ENCODE measurements at regions not wholly inside any gene's neighbourhood (a gene's known extent, or its start where the extent isn't known, plus 50 kb on each side); places are given as distances from the start of the nearest gene placed in this dataset.

DNA sequence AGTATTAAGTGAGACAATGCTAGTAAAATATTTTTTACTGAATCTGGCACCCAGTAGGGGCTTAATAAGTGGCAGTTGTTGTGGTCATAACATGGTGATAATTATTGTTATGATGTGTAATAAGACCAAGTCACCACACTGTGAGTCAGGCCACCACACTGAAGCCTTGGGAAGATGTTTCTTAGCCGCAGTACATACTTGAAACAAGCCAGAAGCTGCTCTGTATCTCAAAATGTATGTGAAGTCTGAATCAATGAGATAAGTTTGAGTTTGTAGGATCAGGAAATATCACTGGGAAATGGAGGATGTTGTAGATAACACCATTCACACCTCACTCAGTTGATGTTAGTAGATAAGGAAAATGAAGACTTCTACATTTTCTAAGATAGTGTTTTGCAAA is 51.3 kb upstream of the PTPN3 start:
- DNase-seq = no peak
- H3K27ac Mint-ChIP-seq = no peak overlapping the region
- H3K4me1 Mint-ChIP-seq = no peaks in the 10 kb centered on the region
- H3K27me3 Mint-ChIP-seq = no peaks in the 10 kb centered on the region
- CTCF ChIA-PET = no interaction called here
- no peaks in the 10 kb centered on the region for H3K36me3 Mint-ChIP-seq
- peaks cover 3% of the 10 kb centered on the region for H3K9me3 Mint-ChIP-seq
- H3K4me3 Mint-ChIP-seq = no peak overlapping the region

DNA sequence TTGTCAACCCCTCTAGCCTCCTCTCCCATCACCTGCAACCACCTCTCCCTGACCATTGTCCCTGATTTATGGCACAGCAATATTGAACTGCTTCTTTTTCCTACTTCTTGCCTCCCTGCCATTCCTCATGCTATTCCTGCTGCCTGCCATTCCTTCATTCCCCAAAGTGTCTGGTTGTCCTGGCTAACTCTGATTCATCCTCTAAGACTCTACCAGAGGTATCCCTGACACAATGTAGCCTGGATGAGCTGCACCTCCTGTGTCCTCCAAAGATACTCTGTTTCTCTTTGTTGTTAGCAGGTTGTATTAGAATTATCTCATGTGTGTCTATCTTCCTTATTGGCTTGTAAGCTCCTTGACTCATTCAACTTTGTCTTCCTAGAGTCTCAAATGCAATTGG is 53.5 kb upstream of the PTPN3 start:
- CTCF ChIA-PET = no interaction called here
- H3K27ac Mint-ChIP-seq = no peak overlapping the region
- no peaks in the 10 kb centered on the region for H3K4me1 Mint-ChIP-seq
- no peak overlapping the region for H3K4me3 Mint-ChIP-seq
- H3K27me3 Mint-ChIP-seq = no peaks in the 10 kb centered on the region
- H3K36me3 Mint-ChIP-seq = no peaks in the 10 kb centered on the region
- peaks cover 3% of the 10 kb centered on the region for H3K9me3 Mint-ChIP-seq
- DNase-seq = no peak

DNA sequence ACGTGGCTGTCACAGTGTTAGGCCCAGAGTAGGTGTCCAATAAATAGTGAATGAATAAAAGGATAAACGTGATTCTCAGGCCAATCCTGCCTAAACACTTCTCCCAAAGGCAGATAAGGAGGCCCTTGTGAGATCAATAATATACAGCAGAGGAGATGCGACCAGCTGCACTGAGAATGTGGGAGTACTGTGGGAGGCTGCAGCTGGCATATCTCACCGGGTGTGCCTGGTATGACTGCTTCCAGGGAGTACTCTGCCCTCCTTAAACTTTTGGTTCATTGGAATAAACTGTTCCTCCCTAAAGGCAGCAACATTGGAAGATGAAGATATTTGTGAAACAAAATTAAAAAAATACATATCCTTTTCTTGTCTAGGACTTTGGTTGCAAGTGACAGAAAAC is 57.1 kb upstream of the PTPN3 start:
- CTCF ChIA-PET = interaction anchor here (0.5 kb wide), 1 partner anchor 998 kb away, joined by 3 read pairs; no protein-coding TSS in a partner anchor
- peaks cover under 1% of the 10 kb centered on the region for H3K27me3 Mint-ChIP-seq
- H3K4me1 Mint-ChIP-seq = no peaks in the 10 kb centered on the region
- no peak overlapping the region for H3K4me3 Mint-ChIP-seq
- no peak for DNase-seq
- no peak overlapping the region for H3K27ac Mint-ChIP-seq
- no peaks in the 10 kb centered on the region for H3K36me3 Mint-ChIP-seq
- H3K9me3 Mint-ChIP-seq = no peaks in the 10 kb centered on the region

DNA sequence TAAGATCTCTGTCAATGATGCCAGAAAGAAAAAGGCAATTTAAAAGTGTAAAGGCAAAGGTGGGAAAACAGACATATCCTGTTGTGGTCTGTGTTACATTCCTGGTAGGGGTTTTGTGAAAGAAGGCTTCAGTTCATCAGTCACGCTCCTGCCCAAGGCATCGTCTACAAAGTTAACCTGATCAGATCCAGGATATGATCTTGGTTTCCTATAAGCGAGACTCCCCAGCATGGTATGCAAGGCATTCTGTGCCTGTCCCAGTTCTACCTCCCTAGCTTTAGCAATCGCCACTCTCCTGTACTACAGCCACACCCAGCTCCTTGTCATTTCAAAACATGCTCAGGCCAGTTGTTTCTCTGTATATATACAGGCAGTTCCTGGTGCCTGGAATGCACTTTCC is 58.0 kb upstream of the PTPN3 start:
- Mint-ChIP-seq H3K36me3 (no peaks in the 10 kb centered on the region), H3K4me1 (no peaks in the 10 kb centered on the region), H3K27ac (no peak overlapping the region), H3K4me3 (no peak overlapping the region), H3K27me3 (peaks cover 6% of the 10 kb centered on the region), H3K9me3 (no peaks in the 10 kb centered on the region)
- DNase-seq = no peak
- CTCF ChIA-PET = no interaction called here

DNA sequence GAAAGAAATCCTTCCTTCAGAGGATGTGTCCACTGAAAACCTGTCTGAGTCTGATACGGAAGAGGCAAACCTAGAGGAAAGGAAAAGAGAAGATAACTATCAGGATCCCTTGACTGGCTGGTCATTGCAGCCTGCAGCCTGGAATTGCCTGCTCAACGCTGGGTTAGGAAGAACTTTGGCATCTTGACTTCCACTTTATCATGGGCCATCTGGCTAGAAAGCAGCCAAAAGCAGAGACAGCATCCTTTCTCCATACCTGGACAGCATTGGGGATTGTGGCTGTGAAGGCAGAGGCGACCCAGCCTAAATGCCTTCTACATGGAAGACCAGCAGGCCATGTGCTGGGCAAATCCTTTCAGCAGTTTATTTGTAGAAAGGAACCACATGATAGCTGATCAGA is 58.7 kb upstream of the PTPN3 start:
- no peaks in the 10 kb centered on the region for H3K4me1 Mint-ChIP-seq
- no peak overlapping the region for H3K4me3 Mint-ChIP-seq
- no peaks in the 10 kb centered on the region for H3K9me3 Mint-ChIP-seq
- no peak for DNase-seq
- H3K27me3 Mint-ChIP-seq = peaks cover 9% of the 10 kb centered on the region
- H3K27ac Mint-ChIP-seq = no peak overlapping the region
- CTCF ChIA-PET = interaction anchor here (1.2 kb wide), 1 partner anchor 18 kb away, joined by 3 read pairs; no protein-coding TSS in a partner anchor
- H3K36me3 Mint-ChIP-seq = no peaks in the 10 kb centered on the region

DNA sequence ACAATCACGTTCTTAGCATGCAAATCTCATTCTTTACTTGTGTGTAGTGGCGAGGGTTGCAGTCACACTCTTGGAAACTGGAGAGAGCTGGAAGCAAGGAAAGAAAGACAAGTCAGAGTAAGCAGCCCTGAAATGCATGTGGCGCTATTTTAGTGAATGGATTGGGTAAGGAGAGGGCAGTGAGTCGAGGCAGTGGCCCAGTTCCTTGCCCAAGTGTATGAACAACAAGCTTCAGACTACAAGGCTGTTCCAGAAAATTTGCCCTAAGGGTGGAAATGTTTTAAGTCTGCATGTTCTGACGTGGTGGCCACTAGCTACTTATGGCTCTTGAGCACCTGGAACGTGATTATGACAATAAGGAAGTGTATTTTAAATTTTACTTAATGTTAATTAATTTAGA is 59.4 kb upstream of the PTPN3 start:
- Mint-ChIP-seq H3K4me1 (no peaks in the 10 kb centered on the region), H3K27me3 (peaks cover 15% of the 10 kb centered on the region), H3K27ac (no peak overlapping the region), H3K4me3 (no peak overlapping the region), H3K9me3 (no peaks in the 10 kb centered on the region), H3K36me3 (no peaks in the 10 kb centered on the region)
- DNase-seq = no peak
- CTCF ChIA-PET = interaction anchor here (1.2 kb wide), 1 partner anchor 17 kb away, joined by 3 read pairs; no protein-coding TSS in a partner anchor

DNA sequence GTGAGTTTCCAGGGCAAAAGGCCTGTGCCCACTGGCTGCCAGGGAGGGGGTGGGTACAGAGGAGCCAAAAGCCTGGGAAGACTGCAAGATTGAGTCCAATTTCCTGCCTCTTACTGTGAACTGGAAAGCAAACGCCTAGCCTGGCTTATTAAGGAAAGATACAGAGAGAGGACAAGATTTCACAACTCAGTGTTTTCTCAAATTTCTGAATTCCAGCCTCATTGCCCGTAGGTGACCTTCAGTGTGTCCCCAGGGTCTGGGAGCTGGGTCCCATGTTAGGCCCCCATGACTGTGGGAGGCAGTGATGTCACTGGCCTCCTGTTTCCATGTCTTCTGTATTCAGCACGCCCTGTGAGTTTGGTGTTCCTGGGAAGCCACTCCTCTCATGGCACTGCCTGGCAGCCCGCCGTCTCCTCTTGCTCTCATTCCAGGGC is 60.6 kb upstream of the PTPN3 start:
- Mint-ChIP-seq H3K36me3 (no peaks in the 10 kb centered on the region), H3K4me1 (no peaks in the 10 kb centered on the region), H3K27me3 (peaks cover 15% of the 10 kb centered on the region), H3K4me3 (no peak overlapping the region), H3K27ac (no peak overlapping the region), H3K9me3 (no peaks in the 10 kb centered on the region)
- DNase-seq = no peak
- CTCF ChIA-PET = no interaction called here

DNA sequence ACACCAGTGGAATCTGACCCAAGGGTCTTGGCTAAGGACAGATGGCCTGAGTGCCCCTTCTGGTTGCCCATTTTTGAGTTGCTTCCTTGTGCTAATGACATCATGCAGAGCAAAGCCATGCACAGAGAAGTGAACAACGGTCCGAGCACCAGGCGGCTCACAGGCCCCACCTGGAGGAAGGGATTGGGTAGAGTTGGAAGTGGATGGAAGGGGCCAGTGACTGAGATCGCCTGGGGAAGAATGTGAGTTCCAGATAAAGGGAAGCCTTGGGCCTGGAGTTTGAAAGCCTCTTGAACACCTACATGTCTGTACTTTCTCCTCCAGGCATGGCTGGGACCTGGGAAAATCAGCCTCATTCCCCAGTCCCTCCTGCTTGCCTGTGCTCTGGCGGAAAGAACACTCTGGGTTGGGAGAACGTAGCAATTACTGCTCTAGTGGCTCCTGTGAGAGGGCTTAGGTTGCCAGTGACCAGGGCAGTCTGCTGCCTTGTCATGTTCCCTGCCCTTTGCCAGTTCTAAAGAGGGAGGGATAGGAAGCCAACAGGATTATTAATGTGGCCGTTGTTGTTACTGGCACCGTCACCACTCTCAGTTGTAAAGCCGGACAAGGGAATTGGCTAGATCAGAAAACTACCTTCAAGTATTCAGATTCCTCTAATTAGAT is 62.5 kb upstream of the PTPN3 start:
- DNase-seq = no peak
- Mint-ChIP-seq H3K27me3 (peaks cover 19% of the 10 kb centered on the region), H3K36me3 (no peaks in the 10 kb centered on the region), H3K27ac (no peak overlapping the region), H3K9me3 (no peaks in the 10 kb centered on the region), H3K4me1 (no peaks in the 10 kb centered on the region), H3K4me3 (no peak overlapping the region)
- CTCF ChIA-PET = no interaction called here

DNA sequence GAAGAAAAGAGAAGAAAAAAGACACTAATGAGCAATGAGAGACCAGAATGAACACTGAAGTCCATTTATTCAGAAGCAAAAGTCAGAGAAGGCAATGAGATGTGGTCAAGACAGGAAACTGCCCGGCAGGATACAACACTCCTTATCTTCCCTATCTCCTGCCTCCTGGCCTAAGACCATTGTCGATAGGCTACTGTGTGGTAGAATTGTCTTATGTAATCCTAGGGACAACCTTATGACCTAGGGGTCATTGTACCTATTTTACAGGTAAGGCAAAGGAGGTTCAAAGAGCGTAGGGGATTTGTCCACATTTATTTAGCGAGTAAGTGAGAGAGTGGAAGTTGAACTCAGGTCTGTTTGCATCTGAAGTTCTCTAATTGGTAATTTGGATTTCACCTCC is 63.0 kb upstream of the PTPN3 start:
- Mint-ChIP-seq H3K4me1 (no peaks in the 10 kb centered on the region), H3K4me3 (no peak overlapping the region), H3K27ac (no peak overlapping the region), H3K27me3 (peaks cover 19% of the 10 kb centered on the region), H3K9me3 (no peaks in the 10 kb centered on the region), H3K36me3 (no peaks in the 10 kb centered on the region)
- CTCF ChIA-PET = no interaction called here
- no peak for DNase-seq

DNA sequence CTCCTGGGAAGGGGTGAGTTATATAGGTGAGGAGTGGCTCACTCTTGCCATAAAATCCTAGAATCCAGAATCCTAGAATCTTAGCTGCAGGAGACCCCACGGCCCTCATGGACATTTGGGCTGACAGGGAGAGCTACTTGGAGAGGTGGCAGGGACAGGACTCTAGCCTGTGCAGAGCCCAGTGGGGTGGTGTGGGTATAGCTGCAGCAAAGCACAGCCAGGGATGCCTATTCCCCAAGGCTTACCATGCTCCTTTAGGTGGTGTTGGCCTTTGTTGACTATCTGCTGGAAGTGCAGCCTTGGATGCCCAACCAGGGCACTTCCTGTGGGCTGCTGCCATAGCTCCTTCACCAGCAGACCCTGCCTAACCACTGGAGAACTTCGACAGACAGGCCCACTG is 70.0 kb upstream of the PTPN3 start:
- Mint-ChIP-seq H3K27ac (no peak overlapping the region), H3K4me1 (no peaks in the 10 kb centered on the region), H3K36me3 (no peaks in the 10 kb centered on the region), H3K27me3 (peaks cover 15% of the 10 kb centered on the region), H3K9me3 (no peaks in the 10 kb centered on the region), H3K4me3 (no peak overlapping the region)
- CTCF ChIA-PET = no interaction called here
- DNase-seq = no peak

DNA sequence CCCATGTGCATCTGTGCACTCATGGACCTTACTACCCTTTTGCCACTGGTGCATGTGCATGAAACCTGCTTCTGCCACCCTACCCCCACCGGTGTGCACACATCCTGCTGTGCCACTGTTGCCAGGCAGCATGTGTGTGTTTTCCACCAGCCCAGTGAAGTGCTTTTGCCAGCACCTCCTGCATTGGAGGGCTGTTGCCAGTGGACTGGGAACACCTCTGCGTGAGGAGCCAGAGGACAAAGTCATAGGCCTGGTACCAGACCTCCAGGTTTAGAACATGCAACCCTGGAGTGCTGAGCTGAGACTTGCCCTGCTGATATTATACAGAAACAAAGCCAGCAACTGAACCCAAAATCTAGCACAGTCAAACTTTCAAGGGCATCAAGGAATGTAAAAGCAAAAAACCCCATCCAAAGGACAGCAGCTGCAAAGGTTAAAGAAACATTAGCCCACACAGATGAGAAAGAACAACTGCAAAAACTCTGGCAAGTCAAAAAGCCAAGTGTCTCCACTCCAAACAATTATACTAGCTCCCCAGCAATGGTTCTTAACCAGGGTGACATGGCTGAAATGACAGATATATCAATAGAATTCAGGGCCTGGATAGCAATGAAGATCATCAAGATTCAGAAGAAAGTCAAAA is 70.6 kb upstream of the PTPN3 start:
- Mint-ChIP-seq H3K27ac (no peak overlapping the region), H3K9me3 (no peaks in the 10 kb centered on the region), H3K4me3 (no peak overlapping the region), H3K36me3 (no peaks in the 10 kb centered on the region), H3K27me3 (peaks cover 15% of the 10 kb centered on the region), H3K4me1 (no peaks in the 10 kb centered on the region)
- no peak for DNase-seq
- CTCF ChIA-PET = no interaction called here

DNA sequence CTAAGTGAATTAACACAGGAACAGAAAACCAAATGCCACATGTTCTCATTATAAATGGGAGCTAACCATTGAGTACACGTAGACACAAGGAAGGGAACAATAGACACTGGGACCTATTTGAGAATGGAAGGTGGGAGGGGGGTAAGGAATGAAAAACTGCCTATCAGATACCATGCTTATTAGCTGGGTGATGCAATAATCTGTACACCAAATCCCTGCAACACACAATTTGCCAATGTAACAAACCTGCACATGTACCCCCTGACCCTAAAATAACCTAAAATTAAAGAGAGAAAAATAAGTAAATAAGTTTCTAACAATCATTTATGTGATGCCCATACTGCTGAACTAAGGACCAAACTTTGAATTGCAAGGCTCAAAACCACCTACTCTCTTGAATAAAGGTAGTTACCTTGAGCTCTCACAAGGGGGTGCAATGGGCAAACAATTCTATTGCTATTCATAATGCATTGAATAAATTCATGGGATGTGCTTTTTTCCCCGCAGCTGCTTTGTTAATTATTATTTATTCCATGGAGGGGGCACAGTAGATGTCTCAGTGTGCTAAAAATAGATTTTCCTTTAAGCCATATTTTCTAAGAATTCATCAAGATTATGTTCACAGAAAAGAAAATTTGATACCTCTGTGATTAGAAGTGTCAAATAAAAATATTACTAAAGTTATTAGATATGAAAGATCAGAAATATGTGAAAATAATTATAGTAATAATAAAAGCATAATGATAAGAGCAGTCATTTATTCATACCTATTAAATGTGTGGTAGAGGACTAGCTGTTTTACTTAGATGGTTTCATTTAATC is 76.2 kb upstream of the PTPN3 start:
- H3K27me3 Mint-ChIP-seq = peaks cover 4% of the 10 kb centered on the region
- H3K4me3 Mint-ChIP-seq = no peak overlapping the region
- no peaks in the 10 kb centered on the region for H3K4me1 Mint-ChIP-seq
- no peak overlapping the region for H3K27ac Mint-ChIP-seq
- no peaks in the 10 kb centered on the region for H3K36me3 Mint-ChIP-seq
- CTCF ChIA-PET = interaction anchor here (0.6 to 3.5 kb wide), 14 partner anchors 11 to 1050 kb away, joined by 3 to 30 read pairs (median 4); no protein-coding TSS in a partner anchor
- H3K9me3 Mint-ChIP-seq = no peaks in the 10 kb centered on the region
- DNase-seq = peak; percentile 34

DNA sequence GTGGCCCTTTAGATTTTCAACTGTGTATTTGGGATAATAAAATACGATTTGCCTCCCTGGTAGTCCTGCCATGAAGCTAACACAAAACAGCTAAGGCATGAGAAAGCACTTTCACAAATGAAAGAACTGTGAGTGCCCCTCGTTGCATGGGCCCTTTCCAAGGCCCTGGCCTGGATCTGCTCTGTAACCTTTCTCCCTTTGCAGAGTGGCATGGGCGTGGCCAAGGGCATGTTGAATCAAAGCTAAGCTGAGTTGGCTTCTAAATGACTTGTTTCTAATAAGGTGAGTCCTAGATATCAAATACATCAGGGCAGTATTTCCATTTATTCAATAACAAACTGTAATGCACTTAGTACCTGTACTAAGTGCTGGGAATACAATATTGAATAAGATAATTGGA is 78.7 kb upstream of the PTPN3 start:
- DNase-seq = no peak
- no peaks in the 10 kb centered on the region for H3K36me3 Mint-ChIP-seq
- H3K4me1 Mint-ChIP-seq = no peaks in the 10 kb centered on the region
- H3K27me3 Mint-ChIP-seq = peaks cover 4% of the 10 kb centered on the region
- H3K4me3 Mint-ChIP-seq = no peak overlapping the region
- H3K27ac Mint-ChIP-seq = no peak overlapping the region
- H3K9me3 Mint-ChIP-seq = no peaks in the 10 kb centered on the region
- CTCF ChIA-PET = interaction anchor here (0.6 kb wide), 1 partner anchor 244 kb away, joined by 3 read pairs; no protein-coding TSS in a partner anchor

DNA sequence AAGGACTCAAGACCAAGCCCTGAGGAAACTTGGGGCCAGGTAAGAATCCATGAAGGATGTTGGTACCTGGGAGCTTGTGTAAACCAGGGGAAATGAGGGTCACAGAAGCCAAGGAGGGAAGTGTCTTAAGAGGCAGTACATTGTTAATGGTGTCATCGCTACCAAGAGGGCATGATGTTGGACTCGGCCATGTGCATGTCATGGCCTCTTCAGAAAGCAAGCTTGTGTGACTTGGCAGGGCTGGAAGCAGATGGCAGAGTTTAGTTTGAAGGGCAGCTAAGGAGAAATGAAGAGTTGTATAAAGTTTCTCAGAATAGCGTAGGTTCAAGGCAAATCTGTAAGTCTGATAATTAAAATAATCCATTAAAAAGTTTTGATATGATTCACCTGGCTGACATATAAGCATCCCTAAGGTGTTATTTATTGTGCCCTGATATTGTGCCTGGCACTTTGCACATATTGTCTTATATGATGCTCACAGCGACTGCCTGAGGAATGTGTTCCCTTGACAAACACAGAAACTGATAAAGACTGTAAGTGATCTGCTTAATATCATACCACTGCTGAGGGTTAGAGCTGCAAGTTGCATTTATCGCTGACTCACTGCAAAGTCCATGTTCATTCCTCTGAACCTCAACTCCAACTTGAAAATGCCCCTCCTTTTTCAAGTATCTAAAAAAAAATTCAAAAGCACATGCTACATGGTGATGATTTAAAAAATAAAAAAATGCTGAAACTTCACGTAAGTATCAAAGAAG is 81.3 kb upstream of the PTPN3 start:
- DNase-seq = no peak
- H3K4me1 Mint-ChIP-seq = no peaks in the 10 kb centered on the region
- H3K36me3 Mint-ChIP-seq = no peaks in the 10 kb centered on the region
- no peak overlapping the region for H3K4me3 Mint-ChIP-seq
- H3K27ac Mint-ChIP-seq = no peak overlapping the region
- peaks cover 4% of the 10 kb centered on the region for H3K27me3 Mint-ChIP-seq
- CTCF ChIA-PET = no interaction called here
- H3K9me3 Mint-ChIP-seq = no peaks in the 10 kb centered on the region
